GM06990 (cell line): ENCODE measurements at regions not wholly inside any gene's neighbourhood (a gene's known extent, or its start where the extent isn't known, plus 50 kb on each side); places are given as distances from the start of the nearest gene placed in this dataset.

Experiments
- DNase-seq: peaks from one replicate; pipeline ENCODE4 v3.0.0-alpha.2; 2011; ENCODE audit not compliant: insufficient read length; ENCODE audit errors: extremely low read depth
- H3K27me3 ChIP-seq: replicated peaks from 2 replicates; pipeline ENCODE4 v1.6.0; 2011; ENCODE audit warnings: low read length; ENCODE audit not compliant: control insufficient read depth, insufficient read depth
- H3K36me3 ChIP-seq: 2 replicates; pipeline ENCODE4 v1.5.1; 2011; ENCODE audit warnings: low read length; ENCODE audit not compliant: control insufficient read depth, insufficient read depth
- H3K4me3 ChIP-seq: replicated peaks from 2 replicates; pipeline ENCODE4 v1.5.1; 2011; ENCODE audit warnings: low read depth, mild to moderate bottlenecking, control low read depth, low read length
- TF ChIP-seq, protein P1 (sequence below): IDR thresholded peaks from 2 replicates; pipeline ENCODE4 v1.5.1; 2011; ENCODE audit warnings: low read length, control low read depth, mild to moderate bottlenecking, inconsistent platforms; ENCODE audit not compliant: insufficient read depth, poor library complexity, severe bottlenecking

DNA sequence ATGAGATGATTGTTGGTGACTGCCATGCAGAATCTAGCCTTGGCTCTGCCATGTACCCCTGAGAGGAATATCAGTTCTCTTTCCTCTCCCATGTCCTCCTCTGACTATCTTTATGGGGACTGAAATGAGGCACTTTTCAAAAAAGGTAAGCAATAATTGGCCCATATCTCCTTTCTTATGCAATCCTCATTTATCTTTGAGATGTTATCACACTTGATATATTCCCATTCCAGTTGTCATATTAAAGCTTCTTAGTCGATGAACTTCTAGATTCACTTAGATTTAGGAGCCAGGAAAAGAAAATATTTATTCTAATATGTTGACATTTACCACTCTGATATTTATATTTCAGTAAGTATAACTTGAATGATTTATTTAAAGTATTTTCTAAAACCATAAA lies 55.3 kb upstream of the CXCL8 start:
- Histone ChIP-seq H3K4me3 (no peak overlapping the region), H3K27me3 (no peaks in the 10 kb centered on the region), H3K36me3 (no peaks in the 10 kb centered on the region)
- DNase-seq = no peak
- TF ChIP-seq, protein P1, sequence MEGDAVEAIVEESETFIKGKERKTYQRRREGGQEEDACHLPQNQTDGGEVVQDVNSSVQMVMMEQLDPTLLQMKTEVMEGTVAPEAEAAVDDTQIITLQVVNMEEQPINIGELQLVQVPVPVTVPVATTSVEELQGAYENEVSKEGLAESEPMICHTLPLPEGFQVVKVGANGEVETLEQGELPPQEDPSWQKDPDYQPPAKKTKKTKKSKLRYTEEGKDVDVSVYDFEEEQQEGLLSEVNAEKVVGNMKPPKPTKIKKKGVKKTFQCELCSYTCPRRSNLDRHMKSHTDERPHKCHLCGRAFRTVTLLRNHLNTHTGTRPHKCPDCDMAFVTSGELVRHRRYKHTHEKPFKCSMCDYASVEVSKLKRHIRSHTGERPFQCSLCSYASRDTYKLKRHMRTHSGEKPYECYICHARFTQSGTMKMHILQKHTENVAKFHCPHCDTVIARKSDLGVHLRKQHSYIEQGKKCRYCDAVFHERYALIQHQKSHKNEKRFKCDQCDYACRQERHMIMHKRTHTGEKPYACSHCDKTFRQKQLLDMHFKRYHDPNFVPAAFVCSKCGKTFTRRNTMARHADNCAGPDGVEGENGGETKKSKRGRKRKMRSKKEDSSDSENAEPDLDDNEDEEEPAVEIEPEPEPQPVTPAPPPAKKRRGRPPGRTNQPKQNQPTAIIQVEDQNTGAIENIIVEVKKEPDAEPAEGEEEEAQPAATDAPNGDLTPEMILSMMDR = no peak

DNA sequence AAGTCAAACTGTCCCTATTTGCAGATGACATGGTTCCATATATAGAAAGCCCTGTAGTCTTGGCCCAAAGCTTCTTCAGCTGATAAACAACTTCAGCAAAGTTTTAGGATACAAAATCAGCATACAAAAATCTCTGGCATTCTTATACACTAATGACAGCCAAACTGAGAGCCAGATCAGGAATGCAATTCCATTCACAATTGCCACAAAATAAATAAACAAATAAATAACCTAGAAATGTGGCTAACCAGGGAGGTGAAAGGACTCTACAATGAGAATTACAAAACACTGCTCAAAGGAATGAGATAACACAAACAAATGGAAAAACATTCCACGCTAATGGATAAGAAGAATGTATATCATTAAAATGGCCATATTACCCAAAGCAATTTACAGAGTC lies 52.9 kb upstream of the CXCL8 start:
- no peaks in the 10 kb centered on the region for H3K36me3 ChIP-seq
- H3K27me3 ChIP-seq = no peaks in the 10 kb centered on the region
- TF ChIP-seq, protein P1 = no peak
- H3K4me3 ChIP-seq = no peak overlapping the region
- DNase-seq = no peak

DNA sequence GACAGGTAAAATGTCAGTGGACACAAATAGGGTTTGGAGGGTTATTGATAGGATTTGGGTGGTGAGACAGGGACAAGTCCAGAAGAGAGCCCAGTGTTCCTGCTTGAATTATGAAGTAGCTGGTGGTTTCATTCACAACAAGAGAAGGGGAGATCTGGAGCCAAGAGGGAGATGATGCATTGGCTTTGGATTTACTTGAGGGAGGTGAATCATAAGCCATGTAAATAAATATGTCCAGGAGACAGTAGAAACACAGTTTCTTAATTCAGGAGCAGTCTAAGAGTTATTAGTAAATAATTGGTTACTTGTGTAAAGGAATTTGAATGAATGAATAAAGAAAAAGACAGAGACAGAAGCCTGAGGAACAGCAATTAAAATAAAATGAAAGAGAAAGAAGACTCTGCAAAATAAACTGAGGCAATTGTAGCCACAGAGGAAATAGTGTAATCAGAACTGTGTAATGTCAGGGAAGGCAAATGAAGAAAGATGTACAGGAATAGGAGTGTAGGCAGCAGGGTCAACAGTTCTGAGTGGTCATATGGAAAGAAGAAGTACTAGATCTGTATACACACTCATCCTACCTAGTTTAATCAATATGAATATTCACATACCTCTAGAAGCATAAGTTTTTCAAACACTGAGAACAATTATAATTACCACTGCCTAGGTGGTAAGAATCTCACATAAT lies 50.2 kb upstream of the CXCL8 start:
- DNase-seq = no peak
- TF ChIP-seq, protein P1 = no peak
- no peaks in the 10 kb centered on the region for H3K27me3 ChIP-seq
- H3K4me3 ChIP-seq = no peak overlapping the region
- H3K36me3 ChIP-seq = no peaks in the 10 kb centered on the region
